ENCODE measurements at regions not wholly inside any gene's neighbourhood (a gene's known extent, or its start where the extent isn't known, plus 50 kb on each side); places are given as distances from the start of the nearest gene placed in this dataset.

GRCh38 chr14:32254952-32255679 lies 52.0 kb upstream of the RNU6-8 start:
- peak; percentile 74 to 76 (median 75) for DNase-seq

- no peak for DNase-seq
Measured at GRCh38 chr14:32255789-32256188, 52.7 kb upstream of the RNU6-8 start.

GRCh38 chr14:32256576-32256975 lies 53.5 kb upstream of the RNU6-8 start:
- DNase-seq: no peak

DNA sequence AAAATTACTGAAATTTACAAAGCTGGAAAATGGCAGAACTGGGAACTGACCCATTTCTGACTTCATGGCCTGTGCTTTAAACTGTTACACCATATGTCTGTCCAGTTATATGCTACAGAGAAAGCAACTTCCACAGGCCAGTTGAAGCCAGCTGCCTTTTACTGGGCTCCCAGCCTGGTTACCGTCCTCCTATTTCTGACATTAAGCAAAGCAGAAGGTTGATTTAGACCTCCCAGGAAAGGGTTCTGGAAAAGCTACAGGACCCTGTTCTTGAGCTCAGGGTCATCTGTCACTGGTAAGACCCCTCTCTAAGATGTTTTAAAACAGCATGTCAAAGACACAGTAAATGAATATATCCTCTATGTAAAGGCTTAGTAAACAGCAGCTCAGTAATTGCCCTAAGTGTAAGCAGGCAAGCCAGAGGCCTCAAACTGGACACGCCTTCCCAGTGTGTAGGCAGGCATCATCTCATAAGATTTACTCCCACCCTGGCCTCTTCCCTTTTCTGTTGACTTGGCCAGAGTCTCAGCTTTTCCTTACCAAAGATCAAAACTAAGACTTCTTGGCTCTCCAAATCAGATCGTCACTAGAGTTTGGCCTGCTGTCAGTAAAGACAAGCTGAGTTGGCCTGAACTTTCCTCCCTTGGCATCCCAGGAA lies 55.4 kb upstream of the RNU6-8 start:
- DNase-seq: peak; percentile 52 to 63 (median 56)

DNA sequence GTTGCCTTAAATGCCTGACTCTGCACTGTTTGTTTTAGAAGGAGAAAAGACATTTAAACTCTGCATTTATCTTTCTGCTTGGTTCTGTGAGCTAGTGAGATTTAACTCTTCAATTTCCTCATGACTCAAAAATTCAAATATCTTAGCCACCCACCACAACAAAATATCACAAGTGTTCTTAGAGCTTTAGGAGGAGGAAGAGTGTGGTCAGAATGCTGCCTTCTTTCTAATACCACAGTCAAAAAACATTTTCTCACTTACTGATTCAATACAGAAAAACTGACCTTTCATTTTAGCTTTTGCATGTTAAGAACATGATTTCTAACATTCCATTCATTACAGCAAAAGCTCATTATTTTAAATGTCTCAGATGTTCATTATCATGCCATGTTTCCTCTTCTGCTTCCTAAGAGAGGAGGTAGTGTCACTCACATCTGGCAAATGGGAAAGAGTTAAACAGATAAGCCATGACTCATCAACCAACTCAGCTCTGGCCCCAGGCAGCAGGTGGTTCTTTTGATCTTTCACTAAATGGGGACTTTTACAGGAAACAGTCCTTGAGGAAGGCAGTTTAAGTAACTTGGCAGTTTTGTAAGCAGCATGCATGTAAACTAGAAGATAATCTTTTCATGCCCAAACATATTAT lies 56.4 kb upstream of the RNU6-8 start:
- peak; percentile 16 to 54 (median 25) for DNase-seq

DNA sequence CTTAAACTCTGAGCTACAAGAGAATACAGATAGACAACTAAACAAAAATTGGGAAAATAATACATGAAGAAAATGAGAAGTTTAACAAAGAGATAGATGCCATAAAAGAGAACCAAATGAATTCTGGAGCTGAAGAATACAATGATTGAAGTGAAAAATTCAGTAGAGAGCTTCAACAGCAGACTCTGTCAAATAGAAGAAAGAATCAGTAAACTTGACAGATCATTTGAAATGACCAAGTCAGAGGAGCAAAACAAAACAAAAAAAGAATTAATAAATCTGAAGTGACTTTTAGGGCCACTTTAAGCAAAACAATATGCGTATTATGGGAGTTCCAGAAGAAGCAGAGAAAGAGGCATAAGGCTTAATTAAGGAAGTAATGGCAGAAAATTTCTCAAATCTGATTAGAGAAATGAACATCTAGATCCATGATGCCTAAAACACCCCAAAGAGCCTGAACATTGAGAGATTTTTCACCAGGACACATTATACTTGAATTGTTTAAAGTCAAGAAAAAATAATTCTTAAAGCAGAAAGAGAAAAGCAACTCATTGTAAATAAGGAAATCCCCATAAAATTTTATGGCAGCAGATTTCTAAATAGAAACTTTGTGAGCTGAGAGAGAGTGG lies 61.0 kb upstream of the RNU6-8 start:
- DNase-seq: no peak

DNA sequence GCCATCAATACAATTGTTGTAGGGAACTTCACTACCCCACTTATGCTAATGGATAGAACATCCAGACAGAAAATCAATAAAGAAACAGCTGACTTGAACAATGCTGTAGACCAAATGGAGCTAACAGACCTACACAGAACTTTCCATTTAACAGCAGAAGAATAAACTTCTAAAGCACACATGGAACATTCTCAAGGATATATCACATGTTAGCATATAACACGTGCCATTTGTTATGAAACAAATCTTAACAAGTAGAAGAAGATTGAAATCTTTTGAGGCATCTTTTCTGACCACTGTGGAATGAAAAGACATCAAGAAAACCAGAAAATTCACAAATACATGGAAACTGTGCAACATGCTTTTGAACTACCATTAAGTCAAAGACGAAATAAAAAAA lies 62.5 kb upstream of the RNU6-8 start:
- DNase-seq: no peak

- DNase-seq: no peak
Measured at GRCh38 chr14:32277998-32278397, 51.1 kb upstream of the AKAP6 start.
